Endodermal cell (in vitro differentiated cells): ENCODE measurements at regions not wholly inside any gene's neighbourhood (a gene's known extent, or its start where the extent isn't known, plus 50 kb on each side); places are given as distances from the start of the nearest gene placed in this dataset.

Source experiments
- DNase-seq: peaks from one replicate; pipeline ENCODE4 v3.0.0-alpha.2; 2017
- H3K27ac ChIP-seq: 2 replicates; pipeline ENCODE4 v1.5.1; 2013; ENCODE audit warnings: mild to moderate bottlenecking, low read depth, low read length, moderate library complexity
- H3K27me3 ChIP-seq: 2 replicates; pipeline ENCODE4 v1.6.1; 2013; ENCODE audit warnings: mild to moderate bottlenecking, low read length, moderate library complexity; ENCODE audit not compliant: insufficient read depth, control insufficient read depth, poor library complexity, severe bottlenecking
- H3K36me3 ChIP-seq: 2 replicates; pipeline ENCODE4 v1.7.0; 2013; ENCODE audit warnings: mild to moderate bottlenecking, low read length, moderate library complexity; ENCODE audit not compliant: control insufficient read depth, insufficient read depth
- H3K4me1 ChIP-seq: one replicate; pipeline ENCODE4 v1.7.0; 2013; ENCODE audit warnings: low read length; ENCODE audit not compliant: control insufficient read depth, insufficient read depth
- H3K4me3 ChIP-seq: 2 replicates; pipeline ENCODE4 v1.5.1; 2013; ENCODE audit warnings: mild to moderate bottlenecking, low read length, moderate library complexity
- H3K9ac ChIP-seq: 2 replicates; pipeline ENCODE4 v1.6.1; 2013; ENCODE audit warnings: mild to moderate bottlenecking, low read length, moderate library complexity; ENCODE audit not compliant: poor library complexity, severe bottlenecking; ENCODE audit errors: extremely low read depth
- H3K9me3 ChIP-seq: 2 replicates; pipeline ENCODE4 v1.6.1; 2013; ENCODE audit warnings: mild to moderate bottlenecking, low read length, moderate library complexity; ENCODE audit not compliant: control insufficient read depth
- H3K27ac Mint-ChIP-seq: 2 replicates; pipeline ENCODE4 v1.8.0; 2020; ENCODE audit warnings: mixed read lengths
- H3K27me3 Mint-ChIP-seq: 2 replicates; pipeline ENCODE4 v1.8.0; 2021; ENCODE audit warnings: mild to moderate bottlenecking, mixed read lengths; ENCODE audit not compliant: insufficient read depth
- H3K36me3 Mint-ChIP-seq: 2 replicates; pipeline ENCODE4 v1.8.0; 2020; ENCODE audit warnings: low read depth, mixed read lengths
- H3K4me1 Mint-ChIP-seq: 2 replicates; pipeline ENCODE4 v1.8.0; 2020; ENCODE audit warnings: mixed read lengths
- H3K4me3 Mint-ChIP-seq: 2 replicates; pipeline ENCODE4 v1.8.0; 2020; ENCODE audit warnings: mild to moderate bottlenecking, moderate library complexity, mixed read lengths
- H3K9me3 Mint-ChIP-seq: 2 replicates; pipeline ENCODE4 v1.8.0; 2020; ENCODE audit warnings: mild to moderate bottlenecking, mixed read lengths
- WGBS, 2 experiments: methylation state at CpG; one replicate each; pipeline versions ENCODE4 v1.1.5 to v1.1.7; 2013; ENCODE audit warnings: missing lambda C conversion rate in 2 of 2, mixed read lengths in 1 of 2; ENCODE audit not compliant: insufficient coverage in 1 of 2, insufficient read length in 1 of 2; 5-methylcytosine and 5-hydroxymethylcytosine counted together
- TF ChIP-seq, protein P1 (sequence below): fragments of 200-600 bp; sonication (generic); conservative IDR thresholded peaks from 2 replicates; pipeline ENCODE4 v1.5.0; 2021; ENCODE audit warnings: antibody characterized with exemption, mild to moderate bottlenecking

DNA sequence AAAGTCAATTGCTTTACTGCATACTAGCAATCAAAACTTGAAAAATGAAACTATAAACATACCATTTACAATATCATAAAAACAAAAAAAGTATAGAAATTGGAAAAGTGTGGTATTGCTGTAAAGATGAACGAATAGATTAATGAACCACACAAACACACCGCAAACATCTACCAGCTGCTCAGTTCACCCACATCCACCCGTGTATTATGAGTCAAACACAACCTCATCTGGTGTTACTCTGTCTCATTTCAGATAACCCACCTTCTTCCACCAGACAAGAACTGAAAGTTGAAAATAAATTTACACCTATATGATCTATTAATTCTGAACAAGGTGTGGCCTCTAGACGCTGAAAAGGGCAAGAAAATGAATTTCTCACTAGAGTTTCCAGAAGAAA is 53.3 kb downstream of the BLID start:
- H3K4me3 Mint-ChIP-seq, result no peak overlapping the region
- Histone ChIP-seq H3K27me3 (no peaks in the 10 kb centered on the region), H3K4me1 (no peaks in the 10 kb centered on the region), H3K9me3 (peaks cover 25% of the 10 kb centered on the region), H3K9ac (no peak overlapping the region), H3K4me3 (no peak overlapping the region), H3K36me3 (no peaks in the 10 kb centered on the region), H3K27ac (no peak overlapping the region)
- 91 to 100% methylated on average over 2 to 4 of the region's 4 CpGs for WGBS, 2 experiments
- no peaks in the 10 kb centered on the region for H3K4me1 Mint-ChIP-seq
- TF ChIP-seq, protein P1, sequence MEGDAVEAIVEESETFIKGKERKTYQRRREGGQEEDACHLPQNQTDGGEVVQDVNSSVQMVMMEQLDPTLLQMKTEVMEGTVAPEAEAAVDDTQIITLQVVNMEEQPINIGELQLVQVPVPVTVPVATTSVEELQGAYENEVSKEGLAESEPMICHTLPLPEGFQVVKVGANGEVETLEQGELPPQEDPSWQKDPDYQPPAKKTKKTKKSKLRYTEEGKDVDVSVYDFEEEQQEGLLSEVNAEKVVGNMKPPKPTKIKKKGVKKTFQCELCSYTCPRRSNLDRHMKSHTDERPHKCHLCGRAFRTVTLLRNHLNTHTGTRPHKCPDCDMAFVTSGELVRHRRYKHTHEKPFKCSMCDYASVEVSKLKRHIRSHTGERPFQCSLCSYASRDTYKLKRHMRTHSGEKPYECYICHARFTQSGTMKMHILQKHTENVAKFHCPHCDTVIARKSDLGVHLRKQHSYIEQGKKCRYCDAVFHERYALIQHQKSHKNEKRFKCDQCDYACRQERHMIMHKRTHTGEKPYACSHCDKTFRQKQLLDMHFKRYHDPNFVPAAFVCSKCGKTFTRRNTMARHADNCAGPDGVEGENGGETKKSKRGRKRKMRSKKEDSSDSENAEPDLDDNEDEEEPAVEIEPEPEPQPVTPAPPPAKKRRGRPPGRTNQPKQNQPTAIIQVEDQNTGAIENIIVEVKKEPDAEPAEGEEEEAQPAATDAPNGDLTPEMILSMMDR, result no peak
- no peaks in the 10 kb centered on the region for H3K36me3 Mint-ChIP-seq
- H3K9me3 Mint-ChIP-seq, result peaks cover 28% of the 10 kb centered on the region
- DNase-seq, result no peak
- H3K27ac Mint-ChIP-seq, result no peak overlapping the region
- H3K27me3 Mint-ChIP-seq, result no peaks in the 10 kb centered on the region

DNA sequence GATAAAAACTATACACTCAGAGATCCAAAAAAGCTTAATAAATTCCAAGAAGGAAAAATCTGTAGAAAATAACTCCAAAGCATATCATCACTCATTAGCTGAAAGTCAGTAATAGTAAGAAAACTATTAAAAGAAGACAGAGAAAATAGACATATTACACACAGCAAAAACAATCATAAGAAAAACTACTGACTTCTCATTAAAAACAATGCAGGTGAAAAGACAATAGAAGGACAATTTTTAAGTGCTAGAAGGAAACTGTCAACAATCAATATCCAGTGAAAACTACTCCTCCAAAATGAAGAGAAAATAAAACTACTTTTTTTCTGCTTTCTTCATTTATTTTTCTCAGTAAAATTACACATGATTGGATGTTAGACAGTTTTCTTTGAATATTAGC is 56.5 kb downstream of the BLID start:
- peaks cover 24% of the 10 kb centered on the region for H3K9me3 Mint-ChIP-seq
- no peaks in the 10 kb centered on the region for H3K36me3 Mint-ChIP-seq
- H3K27me3 ChIP-seq, result no peaks in the 10 kb centered on the region
- no peak overlapping the region for H3K27ac Mint-ChIP-seq
- no peaks in the 10 kb centered on the region for H3K4me1 ChIP-seq
- no peak overlapping the region for H3K4me3 ChIP-seq
- H3K9ac ChIP-seq, result no peak overlapping the region
- TF ChIP-seq, protein P1, result no peak
- H3K4me3 Mint-ChIP-seq, result no peak overlapping the region
- H3K9me3 ChIP-seq, result peaks cover 25% of the 10 kb centered on the region
- H3K27ac ChIP-seq, result no peak overlapping the region
- no peaks in the 10 kb centered on the region for H3K36me3 ChIP-seq
- DNase-seq, result no peak
- no peaks in the 10 kb centered on the region for H3K4me1 Mint-ChIP-seq
- no peaks in the 10 kb centered on the region for H3K27me3 Mint-ChIP-seq

DNA sequence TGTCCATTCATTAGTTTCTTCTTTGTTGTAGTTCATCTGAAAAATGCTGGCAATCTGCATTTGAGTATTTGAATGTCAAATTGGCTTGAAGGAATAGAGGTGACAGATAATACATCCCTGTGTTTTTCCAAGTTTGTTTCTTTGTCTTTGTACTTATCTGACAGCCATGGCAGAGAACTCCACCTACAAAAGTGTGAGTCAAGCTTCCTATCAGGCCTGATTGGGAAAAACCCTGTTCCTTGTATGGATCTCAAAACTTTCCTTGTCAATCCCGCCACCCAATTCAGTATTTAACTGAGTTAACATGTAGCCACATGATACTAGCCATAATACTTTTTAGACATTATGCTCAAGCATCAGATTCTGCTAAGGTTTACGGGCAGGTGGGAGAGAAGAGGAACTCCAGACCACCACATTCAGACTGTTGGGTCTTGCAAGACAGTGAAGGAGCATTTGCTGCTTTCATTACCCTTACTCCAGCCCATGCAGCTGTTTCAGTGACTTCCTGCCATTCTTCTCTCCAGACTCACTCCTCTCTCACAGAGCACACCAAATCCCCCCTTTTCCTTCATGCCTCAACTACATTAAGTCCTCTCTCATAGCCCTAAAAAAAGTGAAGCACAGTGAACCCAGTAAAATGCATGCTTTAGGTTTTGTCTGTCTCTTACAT is 65.9 kb downstream of the BLID start:
- H3K27ac Mint-ChIP-seq, result no peak overlapping the region
- H3K9me3 ChIP-seq, result peaks cover 14% of the 10 kb centered on the region
- no peaks in the 10 kb centered on the region for H3K27me3 Mint-ChIP-seq
- H3K4me3 Mint-ChIP-seq, result no peak overlapping the region
- peaks cover 14% of the 10 kb centered on the region for H3K9me3 Mint-ChIP-seq
- H3K36me3 ChIP-seq, result no peaks in the 10 kb centered on the region
- no peaks in the 10 kb centered on the region for H3K36me3 Mint-ChIP-seq
- no peak overlapping the region for H3K27ac ChIP-seq
- WGBS, 2 experiments, result 91 to 100% methylated on average over 1 to 2 of the region's 2 CpGs
- H3K27me3 ChIP-seq, result no peaks in the 10 kb centered on the region
- TF ChIP-seq, protein P1, result no peak
- H3K9ac ChIP-seq, result no peak overlapping the region
- DNase-seq, result no peak
- no peak overlapping the region for H3K4me3 ChIP-seq
- H3K4me1 ChIP-seq, result no peaks in the 10 kb centered on the region
- peaks cover 7% of the 10 kb centered on the region for H3K4me1 Mint-ChIP-seq
